Activated CD4-positive, alpha-beta T cell treated with anti-CD3 and anti-CD28 coated beads, Interleukin-2, amount 10 ng/mL, durations not matched to agents 24 days and 14 days (primary cell): ENCODE measurements at regions not wholly inside any gene's neighbourhood (a gene's known extent, or its start where the extent isn't known, plus 50 kb on each side); places are given as distances from the start of the nearest gene placed in this dataset.

Experiments used
- DNase-seq: peaks from one replicate; pipeline ENCODE4 v3.0.0; 2022
- H3K27ac Mint-ChIP-seq: one replicate; pipeline ENCODE4 v1.8.0; 2022; ENCODE audit warnings: mild to moderate bottlenecking, mixed read lengths
- H3K27me3 Mint-ChIP-seq: one replicate; pipeline ENCODE4 v1.8.0; 2022; ENCODE audit warnings: mixed read lengths
- H3K36me3 Mint-ChIP-seq: one replicate; pipeline ENCODE4 v1.8.0; 2022; ENCODE audit warnings: low read depth, mild to moderate bottlenecking, mixed read lengths
- H3K4me1 Mint-ChIP-seq: one replicate; pipeline ENCODE4 v1.8.0; 2021; ENCODE audit warnings: mixed read lengths
- H3K4me3 Mint-ChIP-seq: one replicate; pipeline ENCODE4 v1.8.0; 2022; ENCODE audit warnings: mild to moderate bottlenecking, moderate library complexity, mixed read lengths
- H3K9me3 Mint-ChIP-seq: one replicate; pipeline ENCODE4 v1.8.0; 2021; ENCODE audit warnings: mixed read lengths
- intact Hi-C: fragments of 100-400 bp; cut with micrococcal nuclease; formaldehyde crosslinking; loops from one replicate; pipeline ENCODE4 v1.15.1; 2023

DNA sequence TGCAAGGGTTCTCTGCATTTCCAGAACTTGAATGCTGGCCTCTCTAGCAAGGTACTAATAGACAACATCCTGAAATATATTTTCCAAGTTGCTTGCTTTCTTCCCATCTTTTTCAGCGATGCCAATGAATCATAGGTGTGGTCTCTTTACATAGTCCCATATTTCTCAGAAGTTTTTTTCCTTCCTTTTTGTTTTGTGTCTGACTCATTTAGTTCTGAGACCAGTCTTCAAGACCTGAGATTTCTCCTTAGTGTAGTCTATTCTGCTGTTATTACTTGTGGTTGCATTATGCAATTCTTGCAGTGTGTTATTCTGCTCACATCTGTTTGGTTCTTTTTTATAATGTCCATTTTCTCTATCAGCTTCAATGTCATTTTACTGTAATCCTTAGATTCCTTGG lies 1265.0 kb upstream of the ALCAM start:
- H3K27me3 Mint-ChIP-seq, result no peaks in the 10 kb centered on the region
- H3K27ac Mint-ChIP-seq, result no peak overlapping the region
- DNase-seq, result no peak
- no peaks in the 10 kb centered on the region for H3K36me3 Mint-ChIP-seq
- H3K9me3 Mint-ChIP-seq, result no peaks in the 10 kb centered on the region
- no peak overlapping the region for H3K4me3 Mint-ChIP-seq
- H3K4me1 Mint-ChIP-seq, result no peaks in the 10 kb centered on the region
- intact Hi-C loops, result no loop called here

DNA sequence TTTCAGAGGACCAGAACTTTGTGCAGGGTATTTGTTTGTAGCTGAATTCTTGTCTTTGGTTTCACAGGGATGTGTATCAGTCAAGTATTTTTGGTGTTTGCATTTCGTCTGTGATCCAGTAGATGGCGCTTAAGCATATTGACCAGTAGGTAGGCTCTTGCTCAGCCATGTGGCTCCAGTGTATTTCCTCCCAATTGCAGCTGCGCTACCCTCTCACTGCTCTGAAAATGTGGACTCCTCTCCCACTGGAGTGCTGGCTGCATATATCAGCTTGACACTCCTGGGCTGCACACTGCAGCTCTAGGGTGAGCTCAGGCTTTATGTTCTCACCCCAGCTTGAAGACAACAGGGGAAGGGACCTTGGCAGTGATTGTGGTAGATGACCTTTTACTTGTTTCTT lies 1264.3 kb upstream of the ALCAM start:
- Mint-ChIP-seq H3K36me3 (no peaks in the 10 kb centered on the region), H3K27me3 (no peaks in the 10 kb centered on the region), H3K9me3 (no peaks in the 10 kb centered on the region), H3K4me1 (no peaks in the 10 kb centered on the region), H3K4me3 (no peak overlapping the region), H3K27ac (no peak overlapping the region)
- intact Hi-C loops, result no loop called here
- DNase-seq, result peak; percentile 58

DNA sequence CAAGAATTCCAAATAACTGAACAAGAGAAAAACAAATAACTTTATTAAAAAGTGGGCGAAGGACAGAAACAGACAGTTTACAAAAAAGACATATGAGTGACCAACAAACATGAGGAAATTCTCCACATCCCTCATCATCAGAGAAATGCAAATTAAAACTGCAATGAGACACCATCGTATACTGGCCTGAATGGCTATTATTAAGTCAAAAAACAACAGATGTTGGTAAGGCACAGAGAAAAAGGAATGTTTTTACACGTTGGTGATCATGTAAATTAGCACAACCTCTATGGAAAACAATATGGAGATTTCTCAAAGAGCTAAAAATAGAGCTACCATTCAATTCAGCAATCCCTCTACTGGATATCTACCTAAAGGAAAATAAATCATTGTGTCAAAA lies 1260.4 kb upstream of the ALCAM start:
- H3K4me3 Mint-ChIP-seq, result no peak overlapping the region
- H3K27ac Mint-ChIP-seq, result no peak overlapping the region
- intact Hi-C loops, result no loop called here
- H3K9me3 Mint-ChIP-seq, result no peaks in the 10 kb centered on the region
- H3K27me3 Mint-ChIP-seq, result no peaks in the 10 kb centered on the region
- no peak for DNase-seq
- H3K36me3 Mint-ChIP-seq, result no peaks in the 10 kb centered on the region
- no peaks in the 10 kb centered on the region for H3K4me1 Mint-ChIP-seq

DNA sequence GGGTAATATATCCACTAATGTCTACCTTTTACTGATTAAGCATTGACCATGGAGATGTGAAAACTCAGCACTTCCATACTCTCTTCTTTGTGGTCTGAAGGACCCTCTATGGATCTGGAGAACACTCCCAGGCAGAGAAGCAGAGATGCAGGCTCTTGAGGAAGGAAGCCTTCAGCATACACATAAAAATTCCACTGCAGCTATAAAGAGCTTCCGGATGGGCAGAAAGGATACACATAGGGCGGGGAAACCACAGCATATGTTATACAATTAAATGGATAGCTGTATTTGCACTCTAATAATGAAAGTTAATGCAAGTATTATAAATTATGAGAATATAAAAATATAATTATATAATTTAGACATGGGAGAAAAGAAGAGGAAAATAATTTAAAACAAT lies 1258.2 kb upstream of the ALCAM start:
- Mint-ChIP-seq H3K27me3 (no peaks in the 10 kb centered on the region), H3K36me3 (no peaks in the 10 kb centered on the region), H3K27ac (no peak overlapping the region), H3K4me3 (no peak overlapping the region), H3K4me1 (no peaks in the 10 kb centered on the region), H3K9me3 (no peaks in the 10 kb centered on the region)
- intact Hi-C loops, result no loop called here
- no peak for DNase-seq

DNA sequence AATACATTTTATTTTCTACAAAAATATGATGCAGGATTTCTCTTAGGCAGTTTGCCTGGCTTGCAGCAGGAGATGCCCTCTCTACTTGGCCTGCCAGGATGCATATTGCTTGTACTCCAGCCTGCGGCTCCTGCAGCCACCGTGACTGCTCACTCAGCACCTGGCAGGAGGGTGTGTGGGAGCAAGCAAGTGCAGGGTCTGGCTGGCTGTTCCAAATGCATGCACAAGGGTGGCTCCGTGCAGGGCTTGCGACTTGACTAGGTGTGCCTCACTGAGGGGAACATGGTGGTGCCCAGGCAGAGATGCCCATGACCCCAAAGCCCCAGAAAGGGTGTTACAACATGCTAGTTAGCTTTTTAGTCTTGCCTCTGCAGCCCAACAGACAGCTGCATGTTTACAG lies 1240.2 kb upstream of the ALCAM start:
- H3K36me3 Mint-ChIP-seq, result no peaks in the 10 kb centered on the region
- H3K27ac Mint-ChIP-seq, result no peak overlapping the region
- H3K4me3 Mint-ChIP-seq, result no peak overlapping the region
- H3K27me3 Mint-ChIP-seq, result no peaks in the 10 kb centered on the region
- H3K9me3 Mint-ChIP-seq, result no peaks in the 10 kb centered on the region
- intact Hi-C loops, result no loop called here
- no peak for DNase-seq
- no peaks in the 10 kb centered on the region for H3K4me1 Mint-ChIP-seq

DNA sequence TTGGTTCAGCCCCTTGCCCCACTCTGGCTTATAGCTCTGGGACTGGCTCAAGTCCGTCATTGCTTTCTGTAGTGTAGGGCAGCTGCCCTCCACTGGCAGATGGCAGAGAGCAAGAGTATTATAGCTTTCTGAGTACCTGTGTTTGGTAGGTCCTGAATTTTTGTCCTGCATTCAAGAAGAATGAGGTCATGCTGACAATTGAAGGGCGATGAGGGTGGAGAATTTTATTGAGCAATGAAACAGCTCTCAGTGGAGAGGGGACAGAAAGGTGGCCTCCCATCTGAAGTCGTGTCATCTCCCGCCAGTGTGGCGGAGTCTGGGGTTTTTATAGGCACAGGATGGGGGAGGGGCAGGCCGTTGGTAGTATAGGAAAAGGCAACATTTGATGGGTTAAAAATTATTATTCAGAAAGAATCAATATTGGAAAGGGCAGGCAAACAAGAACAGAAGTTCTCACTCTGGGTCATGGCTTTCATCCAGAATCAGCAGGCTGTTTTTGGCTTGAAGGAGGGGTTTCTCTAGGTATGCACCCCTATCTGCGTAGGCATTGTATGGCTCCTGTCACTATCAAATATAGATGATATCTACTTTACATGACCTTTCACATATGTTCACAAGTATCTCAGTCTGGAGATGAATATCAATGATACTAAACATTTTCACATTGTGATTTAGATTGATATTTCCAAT lies 1239.7 kb upstream of the ALCAM start:
- H3K9me3 Mint-ChIP-seq, result no peaks in the 10 kb centered on the region
- intact Hi-C loops, result no loop called here
- no peak overlapping the region for H3K27ac Mint-ChIP-seq
- no peaks in the 10 kb centered on the region for H3K27me3 Mint-ChIP-seq
- no peaks in the 10 kb centered on the region for H3K36me3 Mint-ChIP-seq
- no peak for DNase-seq
- no peak overlapping the region for H3K4me3 Mint-ChIP-seq
- no peaks in the 10 kb centered on the region for H3K4me1 Mint-ChIP-seq

DNA sequence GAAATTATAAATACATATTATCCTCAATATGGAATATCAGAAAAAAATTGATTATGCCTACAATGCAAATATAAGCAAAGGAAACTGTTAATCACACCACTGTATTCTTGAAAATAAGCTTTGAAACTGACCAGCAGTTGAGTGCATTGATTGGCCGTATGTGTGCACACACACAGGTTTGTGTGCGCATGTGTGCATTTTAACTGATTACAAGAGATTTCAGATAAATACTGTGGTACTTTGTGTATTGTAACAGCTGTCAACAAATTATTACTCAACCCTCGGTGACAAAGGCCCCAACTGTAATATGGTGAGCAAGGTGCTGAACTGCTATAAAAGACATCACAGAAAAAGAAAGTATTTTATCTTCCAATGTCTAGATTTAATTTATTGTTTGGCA lies 1238.9 kb upstream of the ALCAM start:
- intact Hi-C loops, result no loop called here
- Mint-ChIP-seq H3K27ac (no peak overlapping the region), H3K36me3 (no peaks in the 10 kb centered on the region), H3K4me3 (no peak overlapping the region), H3K27me3 (no peaks in the 10 kb centered on the region), H3K4me1 (no peaks in the 10 kb centered on the region), H3K9me3 (no peaks in the 10 kb centered on the region)
- DNase-seq, result no peak

DNA sequence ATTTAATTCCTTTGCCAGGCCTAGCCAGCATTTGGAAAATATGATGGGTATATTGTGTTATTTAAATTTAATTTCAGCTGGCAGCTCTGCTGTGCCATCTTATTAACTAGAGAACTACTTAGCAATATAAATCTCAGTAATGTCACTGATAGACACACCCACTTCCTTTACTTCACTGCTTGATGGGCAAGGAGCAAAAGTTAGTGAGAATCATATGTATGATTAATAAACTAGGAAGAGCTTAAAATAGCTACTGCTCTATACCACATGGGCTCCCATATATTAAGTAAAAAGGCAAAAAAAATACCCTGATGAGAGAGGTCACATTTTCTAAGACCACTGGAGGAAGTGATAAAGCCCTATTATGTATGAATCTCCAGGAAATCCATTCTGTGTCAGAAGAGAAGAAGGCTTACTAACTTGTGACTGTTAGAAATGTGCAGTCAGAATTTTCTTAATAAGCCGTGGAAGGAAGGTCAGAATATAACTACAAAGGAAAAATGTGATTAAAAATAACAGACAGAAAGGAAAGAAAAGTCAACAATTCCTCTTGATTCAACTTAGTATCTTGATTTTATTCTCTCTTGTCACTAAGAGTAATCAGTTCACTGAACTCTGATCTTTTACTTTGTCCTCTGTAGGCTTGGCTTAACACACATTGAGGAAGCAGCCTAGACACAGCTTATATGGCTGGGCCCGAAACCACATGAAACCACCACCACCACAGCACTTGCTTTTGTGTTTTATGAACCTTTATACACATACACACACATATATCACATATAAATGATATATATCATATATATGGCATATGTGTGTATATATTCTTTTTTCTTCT lies 1233.9 kb upstream of the ALCAM start:
- Mint-ChIP-seq H3K4me1 (no peaks in the 10 kb centered on the region), H3K4me3 (no peak overlapping the region), H3K9me3 (no peaks in the 10 kb centered on the region), H3K27ac (no peak overlapping the region), H3K36me3 (no peaks in the 10 kb centered on the region), H3K27me3 (no peaks in the 10 kb centered on the region)
- no peak for DNase-seq
- intact Hi-C loops, result no loop called here

DNA sequence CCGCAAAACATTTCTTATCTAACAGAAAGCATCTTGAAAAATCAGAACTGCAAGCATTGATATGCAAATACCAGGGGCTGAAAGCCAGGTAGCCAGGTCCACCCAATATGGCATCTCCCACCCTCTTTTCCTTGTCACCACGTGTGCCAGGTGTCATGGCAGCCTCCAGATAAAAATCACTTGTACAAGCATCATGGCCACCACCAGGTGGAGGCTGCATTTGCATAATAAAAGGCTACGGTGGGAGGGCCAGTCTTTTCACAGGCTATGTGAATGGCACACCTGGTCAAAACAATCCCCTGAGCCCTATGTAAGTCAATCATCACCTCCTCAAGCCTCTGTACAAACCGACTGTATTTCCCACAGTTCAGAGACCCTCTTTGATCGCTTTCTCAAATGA lies 1233.1 kb upstream of the ALCAM start:
- H3K36me3 Mint-ChIP-seq, result no peaks in the 10 kb centered on the region
- no peak for DNase-seq
- intact Hi-C loops, result no loop called here
- no peaks in the 10 kb centered on the region for H3K4me1 Mint-ChIP-seq
- H3K4me3 Mint-ChIP-seq, result no peak overlapping the region
- H3K9me3 Mint-ChIP-seq, result no peaks in the 10 kb centered on the region
- H3K27ac Mint-ChIP-seq, result no peak overlapping the region
- no peaks in the 10 kb centered on the region for H3K27me3 Mint-ChIP-seq

DNA sequence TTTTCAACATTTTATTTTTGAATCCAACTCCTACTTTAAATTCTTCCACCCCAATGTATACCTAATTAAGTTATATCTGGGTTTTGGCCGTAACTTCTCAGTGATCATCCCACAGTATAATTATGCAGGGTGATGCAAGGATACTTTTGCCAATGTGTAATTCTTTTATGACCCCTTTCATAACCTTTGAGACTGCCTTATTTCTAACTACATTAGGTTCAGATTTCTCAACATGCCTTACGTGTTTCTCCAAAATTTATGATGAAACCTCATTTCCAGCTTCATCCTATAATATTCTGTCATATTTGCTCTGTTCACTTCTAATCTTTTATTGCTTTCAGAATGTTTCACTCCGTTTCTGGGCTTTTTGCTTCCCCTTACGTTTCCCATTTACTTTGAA lies 1229.6 kb upstream of the ALCAM start:
- Mint-ChIP-seq H3K36me3 (no peaks in the 10 kb centered on the region), H3K9me3 (no peaks in the 10 kb centered on the region), H3K4me1 (no peaks in the 10 kb centered on the region), H3K27ac (no peak overlapping the region), H3K27me3 (no peaks in the 10 kb centered on the region), H3K4me3 (no peak overlapping the region)
- DNase-seq, result no peak
- intact Hi-C loops, result no loop called here

DNA sequence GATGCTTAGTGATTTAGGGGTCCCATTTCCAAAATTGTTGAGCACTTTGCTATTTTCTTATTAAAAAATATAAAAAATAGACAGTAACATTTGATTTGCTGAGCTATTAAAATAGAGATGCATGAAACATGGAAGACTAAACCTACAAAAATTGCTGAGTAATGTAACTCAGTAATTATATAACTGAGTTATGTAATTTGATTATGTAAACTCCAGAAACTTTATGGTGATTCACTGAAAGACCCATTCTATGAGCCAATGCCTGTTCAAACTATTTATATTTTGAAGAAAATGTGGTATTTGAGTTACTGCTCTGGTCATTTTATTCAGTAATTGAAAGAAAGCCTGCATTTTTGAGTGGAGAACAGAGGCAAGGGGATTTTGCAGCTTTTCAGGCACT lies 1221.5 kb upstream of the ALCAM start:
- intact Hi-C loops, result no loop called here
- Mint-ChIP-seq H3K4me1 (no peaks in the 10 kb centered on the region), H3K27ac (no peak overlapping the region), H3K4me3 (no peak overlapping the region), H3K9me3 (no peaks in the 10 kb centered on the region), H3K36me3 (no peaks in the 10 kb centered on the region), H3K27me3 (no peaks in the 10 kb centered on the region)
- no peak for DNase-seq

DNA sequence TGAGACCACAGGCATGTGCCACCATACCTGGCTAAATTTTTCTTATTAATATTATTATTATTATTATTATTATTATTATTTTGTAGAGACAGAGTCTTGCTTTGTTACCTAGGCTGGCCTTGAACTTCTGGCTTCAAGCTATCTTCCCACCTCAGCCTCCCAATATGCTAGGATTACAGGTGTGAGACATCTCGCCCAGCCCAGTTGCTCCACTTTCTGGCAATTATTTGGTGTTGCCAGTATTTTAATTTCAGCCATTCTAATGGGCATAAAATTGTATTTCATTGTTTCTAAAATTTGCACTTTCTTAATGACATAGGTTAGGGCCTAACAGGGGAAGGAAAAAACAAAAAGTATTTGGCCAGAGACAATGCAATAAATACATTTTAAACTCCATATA lies 1217.6 kb upstream of the ALCAM start:
- no peak for DNase-seq
- no peaks in the 10 kb centered on the region for H3K27me3 Mint-ChIP-seq

DNA sequence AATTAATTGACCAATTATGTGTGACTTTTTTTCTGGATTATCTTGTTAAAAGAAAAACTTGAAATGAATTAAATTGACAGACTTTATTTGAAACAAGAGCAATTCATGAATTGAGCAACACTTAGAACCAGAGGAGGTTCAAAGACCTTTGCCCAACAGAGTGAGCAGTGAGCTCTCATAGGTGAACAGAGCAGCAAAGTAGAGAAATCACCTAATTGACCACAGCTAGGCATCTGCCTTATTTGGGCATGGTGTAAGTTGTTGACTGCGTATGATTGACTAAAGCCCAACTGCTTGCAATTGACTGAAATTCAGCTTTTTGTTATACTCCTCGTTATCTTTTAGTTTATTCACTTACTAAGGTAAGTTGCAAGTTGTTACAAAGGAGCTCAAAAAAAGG lies 1216.0 kb upstream of the ALCAM start:
- DNase-seq, result no peak
- Mint-ChIP-seq H3K4me1 (no peaks in the 10 kb centered on the region), H3K9me3 (no peaks in the 10 kb centered on the region), H3K27ac (no peak overlapping the region), H3K4me3 (no peak overlapping the region), H3K36me3 (no peaks in the 10 kb centered on the region), H3K27me3 (no peaks in the 10 kb centered on the region)
- intact Hi-C loops, result no loop called here

More for the DNA sequence above, 1217.6 kb upstream of the ALCAM start:
- intact Hi-C loops, result no loop called here
- Mint-ChIP-seq H3K9me3 (no peaks in the 10 kb centered on the region), H3K4me1 (no peaks in the 10 kb centered on the region), H3K36me3 (no peaks in the 10 kb centered on the region), H3K4me3 (no peak overlapping the region), H3K27ac (no peak overlapping the region)

DNA sequence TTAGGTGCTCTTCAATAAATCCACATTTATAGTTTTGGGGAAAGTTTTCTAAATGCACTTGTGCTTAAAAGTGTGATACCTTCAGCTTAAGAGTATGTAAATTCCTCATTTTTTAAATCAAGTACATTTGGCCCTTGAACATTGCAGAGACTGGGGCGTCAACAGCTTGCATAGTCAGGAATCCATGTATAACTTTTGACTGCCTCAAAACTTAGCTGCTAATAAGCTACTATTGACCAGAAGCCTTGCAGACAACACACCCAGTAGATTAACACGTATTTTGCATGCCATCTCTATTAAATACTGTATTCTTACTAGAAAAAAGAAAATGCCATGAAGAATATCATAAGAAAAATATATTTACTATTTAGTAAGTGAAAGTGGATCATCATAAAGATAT lies 1211.8 kb upstream of the ALCAM start:
- H3K4me3 Mint-ChIP-seq, result no peak overlapping the region
- no peak overlapping the region for H3K27ac Mint-ChIP-seq
- H3K36me3 Mint-ChIP-seq, result no peaks in the 10 kb centered on the region
- DNase-seq, result no peak
- no peaks in the 10 kb centered on the region for H3K9me3 Mint-ChIP-seq
- no peaks in the 10 kb centered on the region for H3K4me1 Mint-ChIP-seq
- intact Hi-C loops, result no loop called here
- H3K27me3 Mint-ChIP-seq, result no peaks in the 10 kb centered on the region

DNA sequence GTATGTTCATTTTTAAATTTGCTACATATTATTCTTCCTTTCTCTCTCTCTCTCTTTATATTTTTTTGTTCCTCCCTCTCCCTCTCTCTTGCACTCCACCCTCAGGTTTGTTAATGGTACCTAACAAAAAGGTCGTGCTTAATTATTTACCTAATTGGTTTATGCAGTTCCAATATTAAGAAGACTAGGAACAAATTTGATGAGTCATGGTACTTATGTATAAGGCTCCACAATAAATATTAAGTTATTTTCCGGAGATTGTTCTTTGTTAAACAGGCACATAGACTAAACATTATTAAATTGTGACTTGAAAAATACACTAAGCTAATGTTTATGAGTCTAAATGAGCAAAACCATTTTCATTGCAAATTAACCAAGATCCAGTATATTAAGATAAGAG lies 1200.8 kb upstream of the ALCAM start:
- Mint-ChIP-seq H3K4me3 (no peak overlapping the region), H3K9me3 (no peaks in the 10 kb centered on the region), H3K27me3 (no peaks in the 10 kb centered on the region), H3K27ac (no peak overlapping the region), H3K36me3 (no peaks in the 10 kb centered on the region), H3K4me1 (no peaks in the 10 kb centered on the region)
- intact Hi-C loops, result no loop called here
- no peak for DNase-seq
